ENCODE measurements at regions not wholly inside any gene's neighbourhood (a gene's known extent, or its start where the extent isn't known, plus 50 kb on each side); places are given as distances from the start of the nearest gene placed in this dataset.

- H3K4me1 ChIP-seq (ENCODE audit: control insufficient read depth, insufficient read depth, low read length, poor library complexity, severe bottlenecking): no peaks in the 10 kb centered on the region
- DNase-seq (no peak), ATAC-seq (ENCODE audit: low read depth in 2 of 2) (no peak)
- H3K27ac ChIP-seq (ENCODE audit: insufficient read depth, low read length, poor library complexity, severe bottlenecking): no peak overlapping the region
- no peak overlapping the region for H3K4me3 ChIP-seq (ENCODE audit: low read depth, low read length)
- H3K4me1 Mint-ChIP-seq: no peaks in the 10 kb centered on the region
- no peak overlapping the region for H3K27ac Mint-ChIP-seq
- H3K27me3 Mint-ChIP-seq: no peaks in the 10 kb centered on the region
- no peaks in the 10 kb centered on the region for H3K36me3 ChIP-seq (ENCODE audit: control insufficient read depth, insufficient read depth, low read length)
- H3K36me3 Mint-ChIP-seq: no peaks in the 10 kb centered on the region
- peaks cover 0 to 2% (median 0%) of the 10 kb centered on the region in 7 donors for H3K9me3 Mint-ChIP-seq
- H3K4me3 Mint-ChIP-seq: no peak overlapping the region
- no peaks in the 10 kb centered on the region for H3K27me3 ChIP-seq (ENCODE audit: control insufficient read depth, insufficient read depth, low read length)
- H3K9me3 ChIP-seq (ENCODE audit: control insufficient read depth in 2 of 2, low read length in 2 of 2): no peaks in the 10 kb centered on the region
Observed at GRCh38 chr14:37924622-37925021, 283.1 kb upstream of the SSTR1 start.

GRCh38 chr14:37932008-37932407 is 275.7 kb upstream of the SSTR1 start:
- no peaks in the 10 kb centered on the region for H3K4me1 ChIP-seq (ENCODE audit: control insufficient read depth, insufficient read depth, low read length, poor library complexity, severe bottlenecking)
- Mint-ChIP-seq H3K27me3 (no peaks in the 10 kb centered on the region), H3K4me3 (no peak overlapping the region), H3K36me3 (no peaks in the 10 kb centered on the region), H3K9me3 (peaks cover 0 to 2% (median 0%) of the 10 kb centered on the region in 7 donors), H3K4me1 (peaks cover 0 to 2% (median 0%) of the 10 kb centered on the region in 4 donors), H3K27ac (no peak overlapping the region)
- no peaks in the 10 kb centered on the region for H3K27me3 ChIP-seq (ENCODE audit: control insufficient read depth, insufficient read depth, low read length)
- no peak overlapping the region for H3K4me3 ChIP-seq (ENCODE audit: low read depth, low read length)
- ATAC-seq (ENCODE audit: low read depth in 2 of 2) (no peak), DNase-seq (no peak)
- H3K27ac ChIP-seq (ENCODE audit: insufficient read depth, low read length, poor library complexity, severe bottlenecking): no peak overlapping the region
- no peaks in the 10 kb centered on the region for H3K36me3 ChIP-seq (ENCODE audit: control insufficient read depth, insufficient read depth, low read length)
- no peaks in the 10 kb centered on the region for H3K9me3 ChIP-seq (ENCODE audit: control insufficient read depth in 2 of 2, low read length in 2 of 2)

GRCh38 chr14:37932481-37932880 is 275.2 kb upstream of the SSTR1 start:
- H3K4me3 ChIP-seq (ENCODE audit: low read depth, low read length): no peak overlapping the region
- no peaks in the 10 kb centered on the region for H3K27me3 ChIP-seq (ENCODE audit: control insufficient read depth, insufficient read depth, low read length)
- no peaks in the 10 kb centered on the region for H3K36me3 ChIP-seq (ENCODE audit: control insufficient read depth, insufficient read depth, low read length)
- Mint-ChIP-seq H3K9me3 (peaks cover 0 to 2% (median 0%) of the 10 kb centered on the region in 7 donors), H3K27me3 (no peaks in the 10 kb centered on the region), H3K36me3 (no peaks in the 10 kb centered on the region), H3K27ac (no peak overlapping the region), H3K4me3 (no peak overlapping the region), H3K4me1 (peaks cover 0 to 2% (median 0%) of the 10 kb centered on the region in 4 donors)
- H3K9me3 ChIP-seq (ENCODE audit: control insufficient read depth in 2 of 2, low read length in 2 of 2): no peaks in the 10 kb centered on the region
- ATAC-seq (ENCODE audit: low read depth in 2 of 2) (no peak), DNase-seq (no peak)
- no peak overlapping the region for H3K27ac ChIP-seq (ENCODE audit: insufficient read depth, low read length, poor library complexity, severe bottlenecking)
- no peaks in the 10 kb centered on the region for H3K4me1 ChIP-seq (ENCODE audit: control insufficient read depth, insufficient read depth, low read length, poor library complexity, severe bottlenecking)

- Mint-ChIP-seq H3K4me3 (no peak overlapping the region), H3K36me3 (no peaks in the 10 kb centered on the region), H3K27me3 (no peaks in the 10 kb centered on the region), H3K4me1 (peaks cover 0 to 2% (median 0%) of the 10 kb centered on the region in 4 donors), H3K27ac (no peak overlapping the region), H3K9me3 (peaks cover 0 to 2% (median 0%) of the 10 kb centered on the region in 7 donors)
- no peaks in the 10 kb centered on the region for H3K36me3 ChIP-seq (ENCODE audit: control insufficient read depth, insufficient read depth, low read length)
- H3K4me1 ChIP-seq (ENCODE audit: control insufficient read depth, insufficient read depth, low read length, poor library complexity, severe bottlenecking): no peaks in the 10 kb centered on the region
- ATAC-seq (ENCODE audit: low read depth in 2 of 2): no peak
- no peaks in the 10 kb centered on the region for H3K9me3 ChIP-seq (ENCODE audit: control insufficient read depth in 2 of 2, low read length in 2 of 2)
- no peaks in the 10 kb centered on the region for H3K27me3 ChIP-seq (ENCODE audit: control insufficient read depth, insufficient read depth, low read length)
- H3K4me3 ChIP-seq (ENCODE audit: low read depth, low read length): no peak overlapping the region
- no peak overlapping the region for H3K27ac ChIP-seq (ENCODE audit: insufficient read depth, low read length, poor library complexity, severe bottlenecking)
- DNase-seq: no peak
Observed at GRCh38 chr14:37936971-37937370, 270.7 kb upstream of the SSTR1 start.

- no peak for DNase-seq
- H3K4me3 Mint-ChIP-seq: no peak overlapping the region
- no peaks in the 10 kb centered on the region for H3K27me3 Mint-ChIP-seq
- Histone ChIP-seq H3K4me1 (ENCODE audit: control insufficient read depth, insufficient read depth, low read length, poor library complexity, severe bottlenecking) (no peaks in the 10 kb centered on the region), H3K4me3 (ENCODE audit: low read depth, low read length) (no peak overlapping the region), H3K27ac (ENCODE audit: insufficient read depth, low read length, poor library complexity, severe bottlenecking) (no peak overlapping the region), H3K36me3 (ENCODE audit: control insufficient read depth, insufficient read depth, low read length) (no peaks in the 10 kb centered on the region), H3K9me3 (ENCODE audit: control insufficient read depth in 2 of 2, low read length in 2 of 2) (no peaks in the 10 kb centered on the region), H3K27me3 (ENCODE audit: control insufficient read depth, insufficient read depth, low read length) (no peaks in the 10 kb centered on the region)
- H3K9me3 Mint-ChIP-seq: peaks cover 0 to 4% (median 2%) of the 10 kb centered on the region in 7 donors
- no peak for ATAC-seq (ENCODE audit: low read depth in 2 of 2)
- peaks cover 0 to 2% (median 0%) of the 10 kb centered on the region in 4 donors for H3K4me1 Mint-ChIP-seq
- H3K27ac Mint-ChIP-seq: no peak overlapping the region
- H3K36me3 Mint-ChIP-seq: no peaks in the 10 kb centered on the region
Observed at GRCh38 chr14:37939442-37940028, 268.2 kb upstream of the SSTR1 start.

- no peaks in the 10 kb centered on the region for H3K36me3 ChIP-seq (ENCODE audit: control insufficient read depth, insufficient read depth, low read length)
- H3K27me3 ChIP-seq (ENCODE audit: control insufficient read depth, insufficient read depth, low read length): no peaks in the 10 kb centered on the region
- no peak overlapping the region for H3K4me3 ChIP-seq (ENCODE audit: low read depth, low read length)
- DNase-seq: no peak
- Mint-ChIP-seq H3K9me3 (peaks cover 5 to 37% (median 17%) of the 10 kb centered on the region in 7 donors), H3K27me3 (no peaks in the 10 kb centered on the region), H3K4me1 (no peaks in the 10 kb centered on the region), H3K4me3 (no peak overlapping the region), H3K27ac (no peak overlapping the region), H3K36me3 (no peaks in the 10 kb centered on the region)
- H3K27ac ChIP-seq (ENCODE audit: insufficient read depth, low read length, poor library complexity, severe bottlenecking): no peak overlapping the region
- H3K9me3 ChIP-seq (ENCODE audit: control insufficient read depth in 2 of 2, low read length in 2 of 2): peaks cover 9 to 17% of the 10 kb centered on the region in 2 experiments
- no peaks in the 10 kb centered on the region for H3K4me1 ChIP-seq (ENCODE audit: control insufficient read depth, insufficient read depth, low read length, poor library complexity, severe bottlenecking)
- ATAC-seq (ENCODE audit: low read depth in 2 of 2): no peak
Observed at GRCh38 chr14:37945959-37946358, 261.7 kb upstream of the SSTR1 start.

GRCh38 chr14:37946819-37947218 is 260.9 kb upstream of the SSTR1 start:
- H3K27ac ChIP-seq (ENCODE audit: insufficient read depth, low read length, poor library complexity, severe bottlenecking): no peak overlapping the region
- peak overlapping the region in 1 of 3 donors; percentile 65 for H3K27ac Mint-ChIP-seq
- peaks cover 5 to 37% (median 17%) of the 10 kb centered on the region in 7 donors for H3K9me3 Mint-ChIP-seq
- H3K27me3 Mint-ChIP-seq: no peaks in the 10 kb centered on the region
- DNase-seq (no peak), ATAC-seq (ENCODE audit: low read depth in 2 of 2) (no peak)
- no peaks in the 10 kb centered on the region for H3K4me1 ChIP-seq (ENCODE audit: control insufficient read depth, insufficient read depth, low read length, poor library complexity, severe bottlenecking)
- no peak overlapping the region for H3K4me3 Mint-ChIP-seq
- no peaks in the 10 kb centered on the region for H3K27me3 ChIP-seq (ENCODE audit: control insufficient read depth, insufficient read depth, low read length)
- no peaks in the 10 kb centered on the region for H3K36me3 Mint-ChIP-seq
- H3K9me3 ChIP-seq (ENCODE audit: control insufficient read depth in 2 of 2, low read length in 2 of 2): peaks cover 9 to 17% of the 10 kb centered on the region in 2 experiments
- H3K36me3 ChIP-seq (ENCODE audit: control insufficient read depth, insufficient read depth, low read length): no peaks in the 10 kb centered on the region
- no peaks in the 10 kb centered on the region for H3K4me1 Mint-ChIP-seq
- H3K4me3 ChIP-seq (ENCODE audit: low read depth, low read length): no peak overlapping the region

- H3K4me3 ChIP-seq (ENCODE audit: low read depth, low read length): no peak overlapping the region
- H3K4me1 ChIP-seq (ENCODE audit: control insufficient read depth, insufficient read depth, low read length, poor library complexity, severe bottlenecking): no peaks in the 10 kb centered on the region
- ATAC-seq (ENCODE audit: low read depth in 2 of 2) (no peak), DNase-seq (no peak)
- Mint-ChIP-seq H3K9me3 (peaks cover 6 to 37% (median 17%) of the 10 kb centered on the region in 7 donors), H3K27me3 (no peaks in the 10 kb centered on the region), H3K4me1 (no peaks in the 10 kb centered on the region), H3K4me3 (no peak overlapping the region), H3K36me3 (no peaks in the 10 kb centered on the region), H3K27ac (no peak overlapping the region)
- no peaks in the 10 kb centered on the region for H3K27me3 ChIP-seq (ENCODE audit: control insufficient read depth, insufficient read depth, low read length)
- H3K27ac ChIP-seq (ENCODE audit: insufficient read depth, low read length, poor library complexity, severe bottlenecking): no peak overlapping the region
- H3K36me3 ChIP-seq (ENCODE audit: control insufficient read depth, insufficient read depth, low read length): no peaks in the 10 kb centered on the region
- peaks cover 9 to 17% of the 10 kb centered on the region in 2 experiments for H3K9me3 ChIP-seq (ENCODE audit: control insufficient read depth in 2 of 2, low read length in 2 of 2)
Observed at GRCh38 chr14:37948266-37948665, 259.4 kb upstream of the SSTR1 start.

All from CD4-positive, CD25-positive, alpha-beta regulatory T cell (primary cell).